ENCODE measurements at regions not wholly inside any gene's neighbourhood (a gene's known extent, or its start where the extent isn't known, plus 50 kb on each side); places are given as distances from the start of the nearest gene placed in this dataset.

GRCh38 chr15:37813306-37813705, 121.1 kb upstream of the TMCO5A start:
- TF ChIP-seq POLR2A (IDR thresholded peaks at IDR 0.05) = no peak
- no peak for TF ChIP-seq CTCF (IDR thresholded peaks at IDR 0.05)

Measured in testis (tissue), 2 donors.